BJ (cell line): ENCODE measurements at regions not wholly inside any gene's neighbourhood (a gene's known extent, or its start where the extent isn't known, plus 50 kb on each side); places are given as distances from the start of the nearest gene placed in this dataset.

Source experiments
- CTCF ChIA-PET: fragments of 350-600 bp; formaldehyde crosslinking; extraction: SDS; loops from one replicate; lab custom pipeline; 2021; ENCODE audit warnings: antibody characterized with exemption, inconsistent platforms; lab: Yijun Ruan, JAX
- POLR2A ChIA-PET: fragments of 300-600 bp; sonication (Branson Sonifier 250); formaldehyde crosslinking; extraction: SDS; loops from one replicate; lab custom pipeline; 2021; ENCODE audit warnings: antibody characterized with exemption; lab: Charles Lee
- DNase-seq: peaks from one replicate; pipeline ENCODE4 v3.0.0-alpha.2; 2011; ENCODE audit warnings: low read depth
- H3K27me3 ChIP-seq: 2 replicates; pipeline ENCODE4 v1.6.0; 2011; ENCODE audit warnings: low read length; ENCODE audit not compliant: control insufficient read depth, insufficient read depth
- H3K36me3 ChIP-seq: 2 replicates; pipeline ENCODE4 v1.5.1; 2011; ENCODE audit warnings: low read length; ENCODE audit not compliant: control insufficient read depth, insufficient read depth
- H3K4me3 ChIP-seq: 2 replicates; pipeline ENCODE4 v1.5.1; 2011; ENCODE audit warnings: low read depth, mild to moderate bottlenecking, control low read depth, low read length
- TF ChIP-seq, protein P1 (sequence below): IDR thresholded peaks from 2 replicates; pipeline ENCODE4 v1.5.1; 2011; ENCODE audit warnings: low read depth, mild to moderate bottlenecking, control low read depth, inconsistent platforms, low read length, moderate library complexity; ENCODE audit not compliant: insufficient read depth

DNA sequence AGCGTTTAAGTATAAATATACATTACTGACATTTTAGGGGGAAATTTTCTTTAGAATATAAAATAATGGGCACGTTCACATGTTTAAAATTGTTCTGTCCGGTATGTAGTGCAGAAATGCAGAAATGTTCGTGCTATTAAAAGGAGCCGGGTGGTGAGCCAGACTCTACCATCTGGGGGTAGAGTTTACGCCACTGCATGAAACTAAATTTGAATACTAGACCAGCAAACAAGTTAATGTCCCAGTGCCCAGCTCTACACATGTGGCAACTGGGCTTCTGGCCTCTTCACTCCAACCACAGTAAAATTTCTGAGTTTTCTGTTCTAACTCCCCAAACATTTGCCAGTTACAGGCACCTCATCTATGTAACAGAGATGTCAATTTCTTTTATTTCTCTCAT lies 1453.3 kb upstream of the TENM3 start:
- Histone ChIP-seq H3K36me3 (no peaks in the 10 kb centered on the region), H3K27me3 (no peaks in the 10 kb centered on the region), H3K4me3 (no peak overlapping the region)
- no peak for DNase-seq
- TF ChIP-seq, protein P1, sequence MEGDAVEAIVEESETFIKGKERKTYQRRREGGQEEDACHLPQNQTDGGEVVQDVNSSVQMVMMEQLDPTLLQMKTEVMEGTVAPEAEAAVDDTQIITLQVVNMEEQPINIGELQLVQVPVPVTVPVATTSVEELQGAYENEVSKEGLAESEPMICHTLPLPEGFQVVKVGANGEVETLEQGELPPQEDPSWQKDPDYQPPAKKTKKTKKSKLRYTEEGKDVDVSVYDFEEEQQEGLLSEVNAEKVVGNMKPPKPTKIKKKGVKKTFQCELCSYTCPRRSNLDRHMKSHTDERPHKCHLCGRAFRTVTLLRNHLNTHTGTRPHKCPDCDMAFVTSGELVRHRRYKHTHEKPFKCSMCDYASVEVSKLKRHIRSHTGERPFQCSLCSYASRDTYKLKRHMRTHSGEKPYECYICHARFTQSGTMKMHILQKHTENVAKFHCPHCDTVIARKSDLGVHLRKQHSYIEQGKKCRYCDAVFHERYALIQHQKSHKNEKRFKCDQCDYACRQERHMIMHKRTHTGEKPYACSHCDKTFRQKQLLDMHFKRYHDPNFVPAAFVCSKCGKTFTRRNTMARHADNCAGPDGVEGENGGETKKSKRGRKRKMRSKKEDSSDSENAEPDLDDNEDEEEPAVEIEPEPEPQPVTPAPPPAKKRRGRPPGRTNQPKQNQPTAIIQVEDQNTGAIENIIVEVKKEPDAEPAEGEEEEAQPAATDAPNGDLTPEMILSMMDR, result no peak
- ChIA-PET CTCF (no interaction called here), POLR2A (no interaction called here)

DNA sequence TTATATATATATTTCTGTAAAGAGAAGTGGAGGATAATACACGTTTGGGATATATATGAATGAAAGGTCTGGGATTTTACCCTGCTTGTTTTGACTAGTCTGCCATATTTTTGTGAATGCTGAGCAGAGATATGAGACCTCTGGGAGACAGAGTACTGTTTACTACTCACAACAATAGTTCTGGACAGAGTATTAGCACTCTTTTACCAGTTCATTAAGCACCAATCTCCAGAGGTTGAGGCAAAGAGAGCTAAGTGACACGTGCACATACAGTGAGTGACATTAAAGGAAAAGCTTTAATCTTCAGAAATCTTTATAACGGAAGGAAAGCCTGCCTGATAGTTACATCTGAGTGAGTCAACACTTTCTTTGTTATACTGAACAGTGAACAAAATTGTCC lies 1452.7 kb upstream of the TENM3 start:
- CTCF ChIA-PET, result no interaction called here

DNA sequence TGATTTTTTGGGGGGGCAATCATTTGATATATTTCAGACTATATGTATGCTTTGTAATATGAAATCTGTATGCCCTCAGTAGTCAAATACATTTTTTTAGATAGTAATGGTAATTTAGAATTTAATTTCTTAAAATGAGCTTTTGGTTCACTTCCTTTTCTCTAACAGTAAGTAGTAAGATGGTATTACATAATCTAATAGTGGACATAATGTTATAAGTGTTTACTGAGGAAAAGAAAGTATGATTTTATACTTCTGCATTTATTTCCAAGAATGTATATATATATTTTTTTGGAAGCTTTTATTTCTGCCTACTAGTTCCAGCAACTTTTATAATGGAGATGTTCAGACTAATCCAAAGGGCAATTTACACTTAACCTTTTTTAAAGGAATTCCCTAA lies 1450.7 kb upstream of the TENM3 start:
- Histone ChIP-seq H3K4me3 (no peak overlapping the region), H3K36me3 (no peaks in the 10 kb centered on the region), H3K27me3 (no peaks in the 10 kb centered on the region)
- TF ChIP-seq, protein P1, result no peak
- ChIA-PET CTCF (no interaction called here), POLR2A (no interaction called here)
- DNase-seq, result no peak

More for the DNA sequence above, 1452.7 kb upstream of the TENM3 start:
- POLR2A ChIA-PET, result no interaction called here
- no peaks in the 10 kb centered on the region for H3K36me3 ChIP-seq
- no peak overlapping the region for H3K4me3 ChIP-seq
- no peak for DNase-seq
- TF ChIP-seq, protein P1, result no peak
- H3K27me3 ChIP-seq, result no peaks in the 10 kb centered on the region

DNA sequence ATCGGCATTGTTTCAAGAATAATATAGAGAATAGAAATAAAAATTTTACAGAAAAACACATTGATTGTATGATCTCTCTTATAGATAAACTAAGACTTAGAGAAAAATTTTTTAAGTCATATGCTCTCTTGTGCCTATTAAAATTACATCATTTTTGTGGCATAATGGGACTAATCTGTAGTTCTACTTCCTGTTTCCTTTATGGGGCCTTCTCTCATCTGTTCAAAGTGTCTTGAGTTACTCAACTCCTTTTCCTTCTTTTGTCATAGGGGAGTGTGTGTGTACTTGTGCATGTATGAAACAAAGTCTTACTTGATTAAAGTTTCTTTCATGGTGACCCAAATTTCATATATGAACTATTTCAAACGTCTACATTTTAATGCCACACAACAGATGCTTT lies 1448.9 kb upstream of the TENM3 start:
- Histone ChIP-seq H3K4me3 (no peak overlapping the region), H3K27me3 (no peaks in the 10 kb centered on the region), H3K36me3 (no peaks in the 10 kb centered on the region)
- DNase-seq, result no peak
- CTCF ChIA-PET, result no interaction called here
- POLR2A ChIA-PET, result no interaction called here
- TF ChIP-seq, protein P1, result no peak

DNA sequence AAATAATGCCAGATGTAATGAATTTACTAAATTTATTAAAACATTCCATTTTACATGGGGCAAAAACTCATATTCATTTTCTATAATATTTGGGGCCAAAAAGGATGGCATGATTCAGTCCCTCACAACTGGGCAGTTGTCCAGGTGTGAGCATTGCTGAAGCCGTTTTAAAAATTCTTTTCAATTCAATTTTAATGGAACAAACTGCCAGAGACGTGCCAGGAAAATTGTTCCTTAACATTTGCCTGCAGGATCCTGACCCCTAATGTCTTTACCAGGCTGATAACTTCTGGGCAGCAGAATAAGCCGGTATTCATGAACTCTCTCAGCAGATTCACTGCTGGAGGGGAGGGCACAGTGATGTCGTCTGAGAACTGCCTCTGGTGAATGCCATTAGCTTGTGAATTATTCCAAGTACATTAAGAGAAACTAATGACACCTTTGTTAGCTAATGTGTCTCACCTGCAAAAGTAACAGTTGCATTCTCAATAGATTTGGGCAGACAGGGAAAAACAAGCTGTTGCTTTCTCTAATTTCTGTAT lies 1445.1 kb upstream of the TENM3 start:
- Histone ChIP-seq H3K36me3 (no peaks in the 10 kb centered on the region), H3K4me3 (no peak overlapping the region), H3K27me3 (no peaks in the 10 kb centered on the region)
- DNase-seq, result no peak
- CTCF ChIA-PET, result interaction anchor here (1.0 kb wide), 1 partner anchor 228 kb away, joined by 3 read pairs; no protein-coding TSS in a partner anchor
- POLR2A ChIA-PET, result no interaction called here
- TF ChIP-seq, protein P1, result no peak
